ENCODE measurements at regions not wholly inside any gene's neighbourhood (a gene's known extent, or its start where the extent isn't known, plus 50 kb on each side); places are given as distances from the start of the nearest gene placed in this dataset.

- no peak overlapping the region for H3K27ac Mint-ChIP-seq
- H3K27ac ChIP-seq (ENCODE audit: insufficient read length, low read depth, low read length) = no peak overlapping the region
Measured at GRCh38 chr3:18483226-18483625, 58.1 kb upstream of the SATB1 start.

More at GRCh38 chr3:18483226-18483625, 58.1 kb upstream of the SATB1 start:
- Histone ChIP-seq H3K79me2 (ENCODE audit: insufficient read depth, low read length) (no peaks in the 10 kb centered on the region), H3K18ac (ENCODE audit: insufficient read length, low read depth, low read length) (no peak overlapping the region), H4K91ac (ENCODE audit: insufficient read length, low read depth, low read length) (no peak overlapping the region), H3K79me1 (ENCODE audit: insufficient read depth, low read depth, low read length, poor library complexity, severe bottlenecking) (no peaks in the 10 kb centered on the region), H3K23me2 (ENCODE audit: insufficient read length, low read depth, low read length, poor library complexity, severe bottlenecking) (no peaks in the 10 kb centered on the region), H3K27me3 (ENCODE audit: insufficient read depth, low read length) (no peaks in the 10 kb centered on the region), H3K4me1 (ENCODE audit: insufficient read depth, low read length) (no peaks in the 10 kb centered on the region), H2BK15ac (ENCODE audit: low read depth, low read length) (no peak overlapping the region), H3K9me3 (ENCODE audit: control insufficient read depth, low read depth, low read length) (no peaks in the 10 kb centered on the region), H2BK20ac (ENCODE audit: low read depth, low read length, poor library complexity, severe bottlenecking) (no peak overlapping the region), H4K5ac (ENCODE audit: insufficient read length, low read depth, low read length) (no peak overlapping the region), H2AK5ac (ENCODE audit: insufficient read length, low read length) (no peak overlapping the region), H4K20me1 (ENCODE audit: control insufficient read depth, insufficient read depth, insufficient read length) (no peaks in the 10 kb centered on the region), H3K4ac (ENCODE audit: low read depth, low read length) (no peak overlapping the region), H3T11ph (ENCODE audit: low read length) (no peak overlapping the region), H2BK5ac (ENCODE audit: insufficient read length, low read length) (no peak overlapping the region), H3K56ac (ENCODE audit: insufficient read length, low read depth, low read length) (no peak overlapping the region), H3K9ac (ENCODE audit: extremely low read depth, insufficient read length, low read length) (no peak overlapping the region), H3K14ac (ENCODE audit: insufficient read depth, low read length) (no peak overlapping the region), H4K8ac (replicated peaks; ENCODE audit: insufficient read length, low read depth, low read length) (no peak overlapping the region), H3K4me2 (ENCODE audit: insufficient read depth, insufficient read length, low read length) (no peak overlapping the region), H3K23ac (ENCODE audit: insufficient read length, low read depth, low read length) (no peak overlapping the region), H2BK12ac (ENCODE audit: insufficient read length, low read depth, low read length) (no peak overlapping the region), H2AFZ (ENCODE audit: low read length) (no peak overlapping the region), H2BK120ac (ENCODE audit: low read depth, low read length, poor library complexity, severe bottlenecking) (no peak overlapping the region)
- no peak for TF ChIP-seq CTCF (conservative IDR thresholded peaks at IDR 0.05)
- Mint-ChIP-seq H3K4me1 (no peaks in the 10 kb centered on the region), H3K9me3 (no peaks in the 10 kb centered on the region), H3K4me3 (no peak overlapping the region), H3K36me3 (ENCODE audit: insufficient read depth in 1 of 3, low read depth in 3 of 3) (no peaks in the 10 kb centered on the region), H3K27me3 (ENCODE audit: low read depth) (no peaks in the 10 kb centered on the region)
- WGBS (ENCODE audit: extremely low coverage, insufficient read length, low lambda C conversion rate) = no CpG with 5 or more reads among the region's 3 CpGs
- DNase-seq = no peak
